ENCODE measurements at regions not wholly inside any gene's neighbourhood (a gene's known extent, or its start where the extent isn't known, plus 50 kb on each side); places are given as distances from the start of the nearest gene placed in this dataset.

DNA sequence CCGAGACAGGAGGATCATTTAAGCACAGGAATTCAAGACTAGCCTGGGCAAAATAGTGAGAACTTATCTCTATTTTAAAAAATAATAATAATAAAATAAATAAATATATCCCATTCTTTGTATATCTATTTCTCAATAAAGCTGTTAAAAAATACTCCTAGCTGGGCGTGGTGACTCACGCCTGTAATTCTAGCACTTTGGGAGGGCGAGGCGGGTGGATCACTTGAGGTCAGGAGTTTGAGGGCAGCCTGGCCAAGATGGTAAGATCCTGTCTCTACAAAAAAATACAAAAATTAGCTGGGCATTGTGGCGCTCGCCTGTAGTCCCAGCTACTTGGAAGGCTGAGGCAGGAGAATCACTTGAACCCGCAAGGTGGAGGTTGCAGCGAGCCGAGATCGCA lies 75.7 kb upstream of the TBX3 start:
- Histone ChIP-seq H3F3A (ENCODE audit: insufficient read depth, low read length) (no peaks in the 10 kb centered on the region), H2AFZ (ENCODE audit: low read length) (no peak overlapping the region), H4K20me1 (ENCODE audit: insufficient read depth, low read length) (no peaks in the 10 kb centered on the region), H3K4me2 (ENCODE audit: low read length) (no peak overlapping the region), H3K36me3 (ENCODE audit: insufficient read depth, low read length) (no peaks in the 10 kb centered on the region), H3K4me1 (ENCODE audit: insufficient read depth, low read length, severe bottlenecking) (no peaks in the 10 kb centered on the region), H3K27me3 (ENCODE audit: insufficient read depth, low read length) (no peaks in the 10 kb centered on the region), H3K79me2 (ENCODE audit: insufficient read depth, low read length) (no peaks in the 10 kb centered on the region), H3K9me2 (ENCODE audit: low read depth, low read length) (no peaks in the 10 kb centered on the region), H3K27ac (ENCODE audit: low read depth, low read length, poor library complexity, severe bottlenecking) (no peak overlapping the region), H3K4me3 (ENCODE audit: low read depth, low read length, poor library complexity, severe bottlenecking) (no peak overlapping the region), H3K9me3 (ENCODE audit: low read length) (no peaks in the 10 kb centered on the region), H3K9ac (ENCODE audit: low read length) (no peak overlapping the region)
- TF ChIP-seq, protein P1, sequence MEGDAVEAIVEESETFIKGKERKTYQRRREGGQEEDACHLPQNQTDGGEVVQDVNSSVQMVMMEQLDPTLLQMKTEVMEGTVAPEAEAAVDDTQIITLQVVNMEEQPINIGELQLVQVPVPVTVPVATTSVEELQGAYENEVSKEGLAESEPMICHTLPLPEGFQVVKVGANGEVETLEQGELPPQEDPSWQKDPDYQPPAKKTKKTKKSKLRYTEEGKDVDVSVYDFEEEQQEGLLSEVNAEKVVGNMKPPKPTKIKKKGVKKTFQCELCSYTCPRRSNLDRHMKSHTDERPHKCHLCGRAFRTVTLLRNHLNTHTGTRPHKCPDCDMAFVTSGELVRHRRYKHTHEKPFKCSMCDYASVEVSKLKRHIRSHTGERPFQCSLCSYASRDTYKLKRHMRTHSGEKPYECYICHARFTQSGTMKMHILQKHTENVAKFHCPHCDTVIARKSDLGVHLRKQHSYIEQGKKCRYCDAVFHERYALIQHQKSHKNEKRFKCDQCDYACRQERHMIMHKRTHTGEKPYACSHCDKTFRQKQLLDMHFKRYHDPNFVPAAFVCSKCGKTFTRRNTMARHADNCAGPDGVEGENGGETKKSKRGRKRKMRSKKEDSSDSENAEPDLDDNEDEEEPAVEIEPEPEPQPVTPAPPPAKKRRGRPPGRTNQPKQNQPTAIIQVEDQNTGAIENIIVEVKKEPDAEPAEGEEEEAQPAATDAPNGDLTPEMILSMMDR (IDR thresholded peaks at IDR 0.05; ENCODE audit: low read length): no peak
- TF ChIP-seq EZH2 (IDR thresholded peaks at IDR 0.05; ENCODE audit: borderline replicate concordance, low read length): no peak

DNA sequence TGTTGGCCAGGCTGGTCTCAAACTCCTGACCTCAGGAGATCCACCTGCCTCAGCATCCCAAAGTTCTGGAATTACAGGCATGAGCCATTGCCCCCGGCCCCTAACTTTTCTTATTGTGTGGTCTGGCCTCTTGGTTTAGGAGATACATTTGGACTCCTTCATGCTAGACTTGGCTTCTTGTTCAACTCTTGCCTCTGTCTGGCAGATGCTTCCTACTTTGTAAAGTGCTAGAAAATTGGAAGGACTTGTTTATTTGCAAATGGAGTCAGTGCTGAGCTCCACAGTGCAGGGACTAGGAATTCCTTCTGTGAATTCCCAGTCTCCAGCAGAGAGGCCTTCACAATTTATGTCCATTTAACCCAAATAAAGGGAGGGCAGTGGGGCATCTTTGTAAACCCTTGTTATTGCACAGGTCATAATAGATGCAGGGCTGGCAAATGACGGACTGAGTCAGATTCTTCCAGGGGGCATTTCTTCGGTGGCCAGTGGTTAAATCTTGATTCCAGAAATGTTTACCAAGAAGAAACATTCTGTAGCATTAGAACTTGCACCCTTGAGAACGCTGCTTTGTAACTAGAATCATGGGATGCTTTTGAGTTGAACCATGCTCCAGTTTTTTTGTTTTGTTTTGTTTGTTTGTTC lies 73.8 kb upstream of the TBX3 start:
- no peak overlapping the region for H3K4me2 ChIP-seq (ENCODE audit: low read length)
- no peaks in the 10 kb centered on the region for H3K27me3 ChIP-seq (ENCODE audit: insufficient read depth, low read length)

DNA sequence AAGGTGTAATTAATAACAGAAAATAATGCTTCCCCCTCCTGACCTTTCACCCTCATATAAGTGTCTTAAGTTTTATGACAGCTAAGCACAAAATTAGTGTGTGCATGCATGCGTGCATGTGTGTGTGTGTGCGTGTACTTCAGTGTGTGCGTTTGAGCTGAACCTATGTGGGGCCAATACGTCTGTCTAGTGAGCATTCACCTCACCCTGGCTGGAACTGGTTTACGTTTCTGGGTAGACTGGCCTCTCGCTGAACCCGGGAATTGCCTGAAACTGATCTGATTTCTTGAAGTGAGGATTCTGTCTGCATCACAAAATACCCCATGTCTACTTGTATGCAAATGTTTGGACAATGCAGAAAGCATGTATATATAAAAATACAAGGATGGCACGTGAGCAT lies 68.2 kb upstream of the TBX3 start:
- no peak overlapping the region for H3K9ac ChIP-seq (ENCODE audit: low read length)
- H2AFZ ChIP-seq (ENCODE audit: low read length): no peak overlapping the region
- H3K36me3 ChIP-seq (ENCODE audit: insufficient read depth, low read length): no peaks in the 10 kb centered on the region
- H3K79me2 ChIP-seq (ENCODE audit: insufficient read depth, low read length): no peaks in the 10 kb centered on the region
- H3K27ac ChIP-seq (ENCODE audit: low read depth, low read length, poor library complexity, severe bottlenecking): no peak overlapping the region
- H3F3A ChIP-seq (ENCODE audit: insufficient read depth, low read length): no peaks in the 10 kb centered on the region
- no peaks in the 10 kb centered on the region for H3K9me3 ChIP-seq (ENCODE audit: low read length)
- H3K4me1 ChIP-seq (ENCODE audit: insufficient read depth, low read length, severe bottlenecking): no peaks in the 10 kb centered on the region
- H4K20me1 ChIP-seq (ENCODE audit: insufficient read depth, low read length): no peaks in the 10 kb centered on the region
- no peak overlapping the region for H3K4me2 ChIP-seq (ENCODE audit: low read length)
- H3K27me3 ChIP-seq (ENCODE audit: insufficient read depth, low read length): no peaks in the 10 kb centered on the region; the same call in 1 of the 2 replicates
- no peaks in the 10 kb centered on the region for H3K9me2 ChIP-seq (ENCODE audit: low read depth, low read length)
- no peak overlapping the region for H3K4me3 ChIP-seq (ENCODE audit: low read depth, low read length, poor library complexity, severe bottlenecking)
- TF ChIP-seq, protein P1 (IDR thresholded peaks at IDR 0.05; ENCODE audit: low read length): no peak
- TF ChIP-seq EZH2 (IDR thresholded peaks at IDR 0.05; ENCODE audit: borderline replicate concordance, low read length): no peak

More for the DNA sequence above, 73.8 kb upstream of the TBX3 start:
- Histone ChIP-seq H3K36me3 (ENCODE audit: insufficient read depth, low read length) (no peaks in the 10 kb centered on the region), H3K4me3 (ENCODE audit: low read depth, low read length, poor library complexity, severe bottlenecking) (no peak overlapping the region), H3F3A (ENCODE audit: insufficient read depth, low read length) (no peaks in the 10 kb centered on the region), H3K9me3 (ENCODE audit: low read length) (no peaks in the 10 kb centered on the region), H3K27ac (ENCODE audit: low read depth, low read length, poor library complexity, severe bottlenecking) (no peak overlapping the region), H3K4me1 (ENCODE audit: insufficient read depth, low read length, severe bottlenecking) (no peaks in the 10 kb centered on the region), H4K20me1 (ENCODE audit: insufficient read depth, low read length) (no peaks in the 10 kb centered on the region), H3K9ac (ENCODE audit: low read length) (no peak overlapping the region), H2AFZ (ENCODE audit: low read length) (no peak overlapping the region), H3K79me2 (ENCODE audit: insufficient read depth, low read length) (no peaks in the 10 kb centered on the region), H3K9me2 (ENCODE audit: low read depth, low read length) (no peaks in the 10 kb centered on the region)
- TF ChIP-seq EZH2 (IDR thresholded peaks at IDR 0.05; ENCODE audit: borderline replicate concordance, low read length): no peak
- TF ChIP-seq, protein P1 (IDR thresholded peaks at IDR 0.05; ENCODE audit: low read length): no peak

Measured in OCI-LY1 (cell line).